ENCODE measurements at regions not wholly inside any gene's neighbourhood (a gene's known extent, or its start where the extent isn't known, plus 50 kb on each side); places are given as distances from the start of the nearest gene placed in this dataset.
A peak's percentile ranks its signal among the peaks of the same experiment; 100 is the strongest.

DNA sequence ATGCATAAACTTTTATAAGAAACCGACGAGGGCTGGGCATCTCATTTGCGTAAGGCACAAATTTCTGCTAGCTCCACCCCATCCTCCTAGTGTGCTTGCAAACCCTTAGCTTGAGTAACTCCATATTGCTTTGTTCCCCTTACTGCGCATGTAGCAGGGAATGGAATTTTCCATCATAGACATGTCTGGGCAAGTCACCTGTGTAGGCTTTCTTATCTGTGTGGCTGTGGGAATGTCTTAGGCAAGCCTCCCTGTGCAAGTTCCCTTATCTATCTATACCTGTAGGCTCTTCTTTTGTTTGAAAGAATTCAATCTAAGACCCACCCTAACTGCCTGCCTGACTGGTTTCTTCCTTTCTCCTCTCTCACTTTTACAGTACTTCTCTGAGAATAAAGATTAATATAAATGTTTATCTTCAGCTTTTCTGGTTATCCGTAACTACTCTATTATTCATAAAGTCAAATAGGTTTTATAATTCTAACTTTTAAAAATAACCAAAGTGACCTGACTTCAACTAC lies 217.6 kb upstream of the FIGN start:
- Mint-ChIP-seq H3K4me1 (ENCODE audit: low read depth, unreplicated experiment) (peaks cover under 1% of the 10 kb centered on the region), H3K36me3 (ENCODE audit: insufficient read depth, unreplicated experiment) (no peaks in the 10 kb centered on the region), H3K27ac (ENCODE audit: unreplicated experiment) (no peak overlapping the region), H3K27me3 (ENCODE audit: insufficient read depth, unreplicated experiment) (no peaks in the 10 kb centered on the region), H3K4me3 (ENCODE audit: unreplicated experiment) (no peak overlapping the region), H3K9me3 (ENCODE audit: unreplicated experiment) (peaks cover 13% of the 10 kb centered on the region)
- H3K27me3 ChIP-seq (replicated peaks; ENCODE audit: control insufficient read depth, insufficient read depth, low read length), result no peaks in the 10 kb centered on the region
- H3K36me3 ChIP-seq (ENCODE audit: control insufficient read depth, insufficient read depth, low read length), result no peaks in the 10 kb centered on the region
- TF ChIP-seq, protein P1, sequence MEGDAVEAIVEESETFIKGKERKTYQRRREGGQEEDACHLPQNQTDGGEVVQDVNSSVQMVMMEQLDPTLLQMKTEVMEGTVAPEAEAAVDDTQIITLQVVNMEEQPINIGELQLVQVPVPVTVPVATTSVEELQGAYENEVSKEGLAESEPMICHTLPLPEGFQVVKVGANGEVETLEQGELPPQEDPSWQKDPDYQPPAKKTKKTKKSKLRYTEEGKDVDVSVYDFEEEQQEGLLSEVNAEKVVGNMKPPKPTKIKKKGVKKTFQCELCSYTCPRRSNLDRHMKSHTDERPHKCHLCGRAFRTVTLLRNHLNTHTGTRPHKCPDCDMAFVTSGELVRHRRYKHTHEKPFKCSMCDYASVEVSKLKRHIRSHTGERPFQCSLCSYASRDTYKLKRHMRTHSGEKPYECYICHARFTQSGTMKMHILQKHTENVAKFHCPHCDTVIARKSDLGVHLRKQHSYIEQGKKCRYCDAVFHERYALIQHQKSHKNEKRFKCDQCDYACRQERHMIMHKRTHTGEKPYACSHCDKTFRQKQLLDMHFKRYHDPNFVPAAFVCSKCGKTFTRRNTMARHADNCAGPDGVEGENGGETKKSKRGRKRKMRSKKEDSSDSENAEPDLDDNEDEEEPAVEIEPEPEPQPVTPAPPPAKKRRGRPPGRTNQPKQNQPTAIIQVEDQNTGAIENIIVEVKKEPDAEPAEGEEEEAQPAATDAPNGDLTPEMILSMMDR (IDR thresholded peaks at IDR 0.05; ENCODE audit: insufficient read depth in 1 of 2, low read depth in 1 of 2, low read length in 1 of 2, severe bottlenecking in 1 of 2, unreplicated experiment in 1 of 2), result no peak
- ChIA-PET POLR2A (no interaction called here), CTCF (no interaction called here)
- no TSS peak for BruUV-seq (replicated peaks)
- peaks cover 24% of the 10 kb centered on the region for H3K9me3 ChIP-seq
- no peak overlapping the region for H3K4me3 ChIP-seq (ENCODE audit: low read depth, low read length)
- DNase-seq, result peak; percentile 52 to 57
- peaks cover 15% of the 10 kb centered on the region for H3K4me1 ChIP-seq
- intact Hi-C loops (cut with micrococcal nuclease; ENCODE audit: unreplicated experiment), result no loop called here

DNA sequence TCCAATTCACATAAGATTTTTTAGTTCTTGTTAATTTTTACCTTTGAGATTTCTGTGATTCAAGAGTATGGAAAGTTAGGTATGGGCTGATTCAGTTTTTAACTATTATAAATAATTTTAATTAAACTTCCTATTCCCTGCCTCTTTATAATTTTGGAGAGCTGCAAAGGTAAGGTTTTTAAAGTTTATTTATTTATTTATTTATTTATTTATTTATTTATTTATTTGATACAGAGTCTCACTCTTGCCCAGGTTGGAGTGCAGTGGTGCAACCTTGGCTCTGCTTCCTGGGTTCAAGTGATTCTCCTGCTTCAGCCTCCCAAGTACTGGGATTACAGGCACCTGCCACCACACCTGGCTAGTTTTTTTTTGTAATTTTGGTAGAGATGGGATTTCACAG lies 215.5 kb upstream of the FIGN start:
- no peak for DNase-seq
- Histone ChIP-seq H3K36me3 (ENCODE audit: control insufficient read depth, insufficient read depth, low read length) (no peaks in the 10 kb centered on the region), H3K4me1 (peaks cover 15% of the 10 kb centered on the region), H3K27me3 (replicated peaks; ENCODE audit: control insufficient read depth, insufficient read depth, low read length) (no peaks in the 10 kb centered on the region), H3K9me3 (peaks cover 24% of the 10 kb centered on the region), H3K4me3 (ENCODE audit: low read depth, low read length) (no peak overlapping the region)
- BruUV-seq (replicated peaks), result no TSS peak
- ChIA-PET CTCF (no interaction called here), POLR2A (no interaction called here)
- intact Hi-C loops (cut with micrococcal nuclease; ENCODE audit: unreplicated experiment), result no loop called here
- no peak overlapping the region for H3K4me3 Mint-ChIP-seq (ENCODE audit: unreplicated experiment)
- no peaks in the 10 kb centered on the region for H3K27me3 Mint-ChIP-seq (ENCODE audit: insufficient read depth, unreplicated experiment)
- H3K9me3 Mint-ChIP-seq (ENCODE audit: unreplicated experiment), result peaks cover 13% of the 10 kb centered on the region
- H3K4me1 Mint-ChIP-seq (ENCODE audit: low read depth, unreplicated experiment), result no peaks in the 10 kb centered on the region
- no peak overlapping the region for H3K27ac Mint-ChIP-seq (ENCODE audit: unreplicated experiment)
- no peaks in the 10 kb centered on the region for H3K36me3 Mint-ChIP-seq (ENCODE audit: insufficient read depth, unreplicated experiment)
- TF ChIP-seq, protein P1 (IDR thresholded peaks at IDR 0.05; ENCODE audit: insufficient read depth in 1 of 2, low read depth in 1 of 2, low read length in 1 of 2, severe bottlenecking in 1 of 2, unreplicated experiment in 1 of 2), result no peak

DNA sequence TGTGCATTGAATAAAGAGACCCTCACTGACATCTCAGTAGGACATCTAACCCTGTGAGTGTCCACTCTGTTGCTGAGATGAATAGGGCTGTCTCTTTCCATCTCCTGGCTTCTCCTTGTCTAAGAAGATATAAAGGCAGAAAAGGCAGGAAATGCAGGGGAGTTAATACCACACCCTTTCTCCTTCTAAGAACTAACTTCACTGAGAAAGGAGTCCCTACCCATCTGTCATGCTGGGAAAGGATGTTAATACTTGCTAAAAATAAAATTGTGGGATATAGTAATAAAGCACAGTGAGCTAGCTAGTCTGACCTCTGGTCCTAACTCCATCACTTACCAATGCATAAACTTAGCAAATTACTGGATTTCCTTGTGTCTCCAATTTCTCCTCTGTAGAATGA lies 213.9 kb upstream of the FIGN start:
- H3K9me3 Mint-ChIP-seq (ENCODE audit: unreplicated experiment), result no peaks in the 10 kb centered on the region
- no peak overlapping the region for H3K4me3 Mint-ChIP-seq (ENCODE audit: unreplicated experiment)
- no peaks in the 10 kb centered on the region for H3K27me3 Mint-ChIP-seq (ENCODE audit: insufficient read depth, unreplicated experiment)
- CTCF ChIA-PET, result no interaction called here
- Histone ChIP-seq H3K4me3 (ENCODE audit: low read depth, low read length) (no peak overlapping the region), H3K36me3 (ENCODE audit: control insufficient read depth, insufficient read depth, low read length) (no peaks in the 10 kb centered on the region), H3K4me1 (peaks cover 15% of the 10 kb centered on the region), H3K9me3 (peaks cover 19% of the 10 kb centered on the region), H3K27me3 (replicated peaks; ENCODE audit: control insufficient read depth, insufficient read depth, low read length) (no peaks in the 10 kb centered on the region)
- no peaks in the 10 kb centered on the region for H3K4me1 Mint-ChIP-seq (ENCODE audit: low read depth, unreplicated experiment)
- H3K36me3 Mint-ChIP-seq (ENCODE audit: insufficient read depth, unreplicated experiment), result no peaks in the 10 kb centered on the region
- POLR2A ChIA-PET, result no interaction called here
- intact Hi-C loops (cut with micrococcal nuclease; ENCODE audit: unreplicated experiment), result no loop called here
- DNase-seq, result no peak
- no peak overlapping the region for H3K27ac Mint-ChIP-seq (ENCODE audit: unreplicated experiment)
- TF ChIP-seq, protein P1 (IDR thresholded peaks at IDR 0.05; ENCODE audit: insufficient read depth in 1 of 2, low read depth in 1 of 2, low read length in 1 of 2, severe bottlenecking in 1 of 2, unreplicated experiment in 1 of 2), result no peak
- no TSS peak for BruUV-seq (replicated peaks)

Data from Caco-2 (cell line).